ENCODE measurements at regions not wholly inside any gene's neighbourhood (a gene's known extent, or its start where the extent isn't known, plus 50 kb on each side); places are given as distances from the start of the nearest gene placed in this dataset.
"Not testable (repeated sequence)": the region's sequence is repeated elsewhere in the genome, so short reads cannot be mapped to it uniquely, and the experiment has no call there.

DNA sequence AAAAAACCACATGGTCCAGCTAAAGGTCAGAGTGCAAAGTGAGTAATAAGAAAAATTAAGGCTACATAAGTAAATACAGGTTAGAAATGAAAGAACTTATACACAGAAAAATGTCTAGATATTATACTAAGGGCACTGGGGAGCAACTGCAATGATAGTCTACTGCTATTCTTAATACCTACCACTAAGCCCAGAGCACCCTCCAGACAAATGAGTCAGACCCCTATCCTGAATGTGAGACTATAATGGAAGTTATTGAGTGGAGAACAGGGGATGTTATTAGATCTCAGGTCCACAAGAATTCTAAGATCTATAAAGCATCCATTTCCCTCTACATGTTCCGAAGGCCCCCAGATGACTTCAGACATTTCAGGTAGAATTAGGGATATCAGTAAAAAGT, 438.3 kb downstream of the PRELID2 start:
- Histone ChIP-seq H3K9me3 (replicated peaks in 1 of 3) (no peaks in the 10 kb centered on the region), H3K27me3 (no peaks in the 10 kb centered on the region), H3K27ac (no peak overlapping the region), H3K36me3 (replicated peaks in 1 of 2) (no peaks in the 10 kb centered on the region), H3K4me1 (replicated peaks in 1 of 2) (no peaks in the 10 kb centered on the region), H3K4me3 (no peak overlapping the region)
- 83 to 100% (median 89%) methylated on average over 1 of the region's 1 CpG for WGBS, 4 donors
- DNase-seq = no peak
- intact Hi-C loops (cut with DNase I) = no loop called here
- TF ChIP-seq, protein P1, sequence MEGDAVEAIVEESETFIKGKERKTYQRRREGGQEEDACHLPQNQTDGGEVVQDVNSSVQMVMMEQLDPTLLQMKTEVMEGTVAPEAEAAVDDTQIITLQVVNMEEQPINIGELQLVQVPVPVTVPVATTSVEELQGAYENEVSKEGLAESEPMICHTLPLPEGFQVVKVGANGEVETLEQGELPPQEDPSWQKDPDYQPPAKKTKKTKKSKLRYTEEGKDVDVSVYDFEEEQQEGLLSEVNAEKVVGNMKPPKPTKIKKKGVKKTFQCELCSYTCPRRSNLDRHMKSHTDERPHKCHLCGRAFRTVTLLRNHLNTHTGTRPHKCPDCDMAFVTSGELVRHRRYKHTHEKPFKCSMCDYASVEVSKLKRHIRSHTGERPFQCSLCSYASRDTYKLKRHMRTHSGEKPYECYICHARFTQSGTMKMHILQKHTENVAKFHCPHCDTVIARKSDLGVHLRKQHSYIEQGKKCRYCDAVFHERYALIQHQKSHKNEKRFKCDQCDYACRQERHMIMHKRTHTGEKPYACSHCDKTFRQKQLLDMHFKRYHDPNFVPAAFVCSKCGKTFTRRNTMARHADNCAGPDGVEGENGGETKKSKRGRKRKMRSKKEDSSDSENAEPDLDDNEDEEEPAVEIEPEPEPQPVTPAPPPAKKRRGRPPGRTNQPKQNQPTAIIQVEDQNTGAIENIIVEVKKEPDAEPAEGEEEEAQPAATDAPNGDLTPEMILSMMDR (IDR thresholded peaks at IDR 0.05) = no peak
- no peak for TF ChIP-seq POLR2A (IDR thresholded peaks at IDR 0.05)

DNA sequence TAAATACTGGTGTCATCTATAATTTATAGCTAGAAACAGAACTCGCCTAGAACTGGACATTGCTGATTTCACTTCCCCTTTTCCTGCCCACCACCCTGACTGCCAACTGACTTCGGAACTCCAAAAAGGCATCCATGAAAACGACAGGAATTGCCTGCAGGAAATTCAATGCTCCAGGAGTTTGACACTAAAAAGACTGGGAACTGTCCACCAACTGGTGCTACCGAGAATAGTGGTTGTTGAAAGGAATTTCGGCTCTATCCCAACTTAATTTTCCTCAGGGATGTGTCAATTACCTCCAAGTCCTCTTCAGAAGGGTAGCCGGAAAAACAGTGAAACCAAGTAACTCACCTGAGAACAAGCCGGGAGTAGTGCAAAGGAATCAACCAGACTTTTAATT, 440.0 kb downstream of the PRELID2 start:
- WGBS, 4 donors = 67 to 73% (median 70%) methylated on average over 5 to 7 of the region's 7 CpGs

DNA sequence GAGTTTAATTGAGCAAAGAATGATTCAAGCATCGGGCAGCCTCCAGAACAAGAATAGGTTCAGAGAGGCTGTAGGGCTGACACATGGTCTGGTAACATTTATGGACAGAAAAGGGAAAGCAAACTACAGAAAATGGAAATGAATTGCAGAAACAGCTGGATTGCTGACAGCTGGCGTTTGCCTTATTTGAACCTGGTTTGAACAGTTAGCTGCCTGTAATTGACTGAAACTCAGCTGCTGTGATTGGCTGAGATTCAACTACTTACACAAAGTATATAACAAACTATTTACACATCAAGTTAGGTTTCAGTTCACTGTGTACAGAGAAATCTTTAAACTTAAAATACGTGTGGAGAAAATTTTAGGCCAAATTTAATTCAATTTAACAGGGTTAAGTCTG, 441.7 kb downstream of the PRELID2 start:
- Histone ChIP-seq H3K4me1 (replicated peaks in 1 of 2) (no peaks in the 10 kb centered on the region), H3K36me3 (replicated peaks in 1 of 2) (no peaks in the 10 kb centered on the region), H3K4me3 (no peak overlapping the region), H3K27ac (no peak overlapping the region), H3K27me3 (no peaks in the 10 kb centered on the region), H3K9me3 (replicated peaks in 1 of 3) (no peaks in the 10 kb centered on the region)
- DNase-seq = no peak
- WGBS, 4 donors = 68 to 78% (median 70%) methylated on average over 3 of the region's 3 CpGs
- no peak for TF ChIP-seq POLR2A (IDR thresholded peaks at IDR 0.05)
- intact Hi-C loops (cut with DNase I) = no loop called here

More for the DNA sequence above, 440.0 kb downstream of the PRELID2 start:
- H3K36me3 ChIP-seq (replicated peaks in 1 of 2); H3K27ac ChIP-seq; intact Hi-C loops (cut with DNase I); DNase-seq; H3K4me1 ChIP-seq (replicated peaks in 1 of 2); H3K4me3 ChIP-seq; H3K27me3 ChIP-seq; H3K9me3 ChIP-seq (replicated peaks in 1 of 3): not testable (repeated sequence)

DNA sequence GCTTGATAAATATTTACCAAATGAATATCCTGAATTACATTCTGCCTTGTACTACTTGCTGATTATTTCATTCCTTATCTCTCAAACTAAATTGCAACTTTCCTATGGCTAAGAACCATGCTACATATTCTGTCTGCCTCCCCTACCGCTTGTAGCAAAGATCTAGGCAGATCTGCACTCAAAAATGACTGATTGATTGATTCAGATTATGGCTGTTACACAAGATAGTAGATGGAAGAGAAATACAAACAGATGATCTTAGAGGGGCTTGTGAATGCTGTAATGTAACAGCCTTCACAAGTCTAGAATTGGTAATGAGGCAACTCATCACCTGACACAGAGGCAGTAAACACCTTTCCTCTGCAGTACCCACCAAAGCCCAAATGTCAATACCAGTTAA, 446.1 kb downstream of the PRELID2 start:
- Histone ChIP-seq H3K4me1 (replicated peaks in 1 of 2) (no peaks in the 10 kb centered on the region), H3K4me3 (no peak overlapping the region), H3K27me3 (no peaks in the 10 kb centered on the region), H3K36me3 (replicated peaks in 1 of 2) (no peaks in the 10 kb centered on the region), H3K9me3 (replicated peaks in 1 of 3) (no peaks in the 10 kb centered on the region), H3K27ac (no peak overlapping the region)
- WGBS, 4 donors = 27 to 79% (median 51%) methylated on average over 1 of the region's 1 CpG
- no peak for DNase-seq
- intact Hi-C loops (cut with DNase I) = no loop called here
- TF ChIP-seq, protein P1 (IDR thresholded peaks at IDR 0.05) = no peak
- TF ChIP-seq POLR2A (IDR thresholded peaks at IDR 0.05) = no peak

DNA sequence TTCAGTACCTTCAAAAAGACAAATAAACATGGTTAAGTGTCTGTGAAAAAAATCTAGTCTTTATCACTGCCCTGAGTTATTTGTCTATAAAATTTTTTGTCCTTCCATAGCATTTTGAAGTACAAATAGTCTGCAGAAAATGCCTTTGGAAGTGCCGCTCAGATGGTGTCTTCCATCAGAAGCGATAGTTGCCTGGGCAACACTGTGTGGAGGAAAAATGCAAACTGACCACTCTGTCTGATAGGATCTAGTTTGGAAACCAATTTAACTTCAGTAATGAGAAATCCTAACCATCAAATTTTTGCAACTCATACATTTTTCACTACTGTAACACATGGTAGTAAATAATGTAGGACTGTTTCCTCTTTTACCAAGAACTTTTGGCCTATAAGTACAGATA, 449.9 kb downstream of the PRELID2 start:
- WGBS, 4 donors = 78 to 95% (median 94%) methylated on average over 2 of the region's 2 CpGs
- intact Hi-C loops (cut with DNase I) = no loop called here
- Histone ChIP-seq H3K4me1 (replicated peaks in 1 of 2) (no peaks in the 10 kb centered on the region), H3K27ac (no peak overlapping the region), H3K36me3 (replicated peaks in 1 of 2) (no peaks in the 10 kb centered on the region), H3K9me3 (replicated peaks in 1 of 3) (no peaks in the 10 kb centered on the region), H3K27me3 (no peaks in the 10 kb centered on the region), H3K4me3 (no peak overlapping the region)
- DNase-seq = no peak
- TF ChIP-seq, protein P1 (IDR thresholded peaks at IDR 0.05) = no peak
- TF ChIP-seq POLR2A (IDR thresholded peaks at IDR 0.05) = no peak
